ENCODE measurements at regions not wholly inside any gene's neighbourhood (a gene's known extent, or its start where the extent isn't known, plus 50 kb on each side); places are given as distances from the start of the nearest gene placed in this dataset.

DNA sequence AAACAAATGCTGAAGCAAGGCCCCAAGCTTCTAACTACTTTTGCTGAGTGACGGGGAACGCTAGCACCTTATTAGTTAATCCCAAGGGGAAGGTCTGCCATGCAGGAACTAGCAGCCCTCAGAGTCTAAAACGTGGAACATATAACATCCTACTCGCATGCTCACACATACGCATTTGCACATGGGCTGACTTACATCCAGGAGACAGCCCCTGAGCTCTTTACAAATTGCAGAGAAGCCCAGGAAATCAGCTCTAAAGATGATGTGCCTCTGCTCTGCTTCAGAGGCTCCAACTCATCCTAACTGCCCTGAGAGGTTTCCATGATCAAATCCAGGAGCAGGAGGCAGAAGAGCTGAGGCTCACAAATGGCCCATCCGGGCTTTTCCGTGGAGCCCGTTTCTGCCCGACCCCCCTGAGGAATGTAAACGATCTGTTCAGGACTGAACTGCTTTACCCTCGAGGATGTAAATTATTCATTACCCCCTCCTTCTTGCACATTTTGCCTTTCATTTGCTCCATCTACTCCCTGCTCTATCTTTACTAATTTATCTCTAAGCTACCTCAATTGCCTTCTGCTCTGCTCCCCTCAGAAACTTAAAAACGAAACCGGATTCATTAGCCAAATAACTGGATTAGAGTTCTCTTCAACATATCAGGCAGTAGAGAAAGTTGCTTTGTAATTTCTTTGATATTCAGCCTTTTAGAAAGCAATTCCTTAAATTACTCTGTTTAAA is 141.9 kb upstream of the CCDC54 start:
- DNase-seq: peak; percentile 12
- H4K20me1 ChIP-seq (ENCODE audit: insufficient read depth): no peaks in the 10 kb centered on the region
- H3K27ac ChIP-seq (ENCODE audit: low read depth in 2 of 2, low read length in 1 of 2): no peak overlapping the region
- no peaks in the 10 kb centered on the region for H3K27me3 ChIP-seq (ENCODE audit: insufficient read depth)
- peak overlapping the region; percentile 61 for H3K4me2 ChIP-seq
- peak overlapping the region; percentile 37 to 53 for H3K4me3 ChIP-seq (ENCODE audit: low read depth in 2 of 2, low read length in 1 of 2)
- H2AFZ ChIP-seq (ENCODE audit: low read depth): peak overlapping the region; percentile 82
- no peaks in the 10 kb centered on the region for H3K79me2 ChIP-seq (ENCODE audit: insufficient read depth)
- TF ChIP-seq GATA2 (CRISPR knock-in tag; IDR thresholded peaks at IDR 0.05): no peak
- TF ChIP-seq RFX5 (IDR thresholded peaks at IDR 0.05; ENCODE audit: low read length): no peak
- TF ChIP-seq CTCF (IDR thresholded peaks at IDR 0.05): no peak
- TF ChIP-seq, protein P1, sequence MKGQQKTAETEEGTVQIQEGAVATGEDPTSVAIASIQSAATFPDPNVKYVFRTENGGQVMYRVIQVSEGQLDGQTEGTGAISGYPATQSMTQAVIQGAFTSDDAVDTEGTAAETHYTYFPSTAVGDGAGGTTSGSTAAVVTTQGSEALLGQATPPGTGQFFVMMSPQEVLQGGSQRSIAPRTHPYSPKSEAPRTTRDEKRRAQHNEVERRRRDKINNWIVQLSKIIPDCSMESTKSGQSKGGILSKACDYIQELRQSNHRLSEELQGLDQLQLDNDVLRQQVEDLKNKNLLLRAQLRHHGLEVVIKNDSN (IDR thresholded peaks at IDR 0.05; ENCODE audit: borderline replicate concordance, low read depth): no peak
- no peak for TF ChIP-seq YY1 (IDR thresholded peaks at IDR 0.05; ENCODE audit: low read depth)
- TF ChIP-seq RAD21 (IDR thresholded peaks at IDR 0.05; ENCODE audit: low read length): no peak
- TF ChIP-seq SIN3A (IDR thresholded peaks at IDR 0.05; ENCODE audit: borderline replicate concordance, low read depth, low read length): no peak
- TF ChIP-seq MXI1 (IDR thresholded peaks at IDR 0.05; ENCODE audit: low read depth, low read length): no peak
- no peak for TF ChIP-seq FOSL2 (IDR thresholded peaks at IDR 0.05; ENCODE audit: borderline replicate concordance, low read depth)
- TF ChIP-seq EP300 (IDR thresholded peaks at IDR 0.05; ENCODE audit: borderline replicate concordance in 1 of 2, low read depth in 1 of 2, low read length in 1 of 2): no peak
- no peak for TF ChIP-seq CHD2 (IDR thresholded peaks at IDR 0.05; ENCODE audit: low read length, partially characterized antibody)
- TF ChIP-seq FOXJ3 (CRISPR knock-in tag; IDR thresholded peaks at IDR 0.05): no peak
- no peak for TF ChIP-seq USF2 (IDR thresholded peaks at IDR 0.05; ENCODE audit: borderline replicate concordance, low read depth, low read length)
- TF ChIP-seq PBX3 (IDR thresholded peaks at IDR 0.05): no peak
- WGBS (ENCODE audit: low lambda C conversion rate): 57% methylated on average over 13 of the region's 13 CpGs
- H3K4me1 ChIP-seq (ENCODE audit: control insufficient read depth in 1 of 2, insufficient read depth in 2 of 2, low read depth in 1 of 2, low read length in 1 of 2): peaks cover 0 to 10% of the 10 kb centered on the region in 2 experiments; a peak in 2 of 4 replicates
- H3F3A ChIP-seq (replicated peaks; ENCODE audit: insufficient read depth): peaks cover 9% of the 10 kb centered on the region
- peak overlapping the region; percentile 38; the same call in 1 of the 2 replicates for H3K9ac ChIP-seq
- H3K9me3 ChIP-seq: no peaks in the 10 kb centered on the region
- H3K36me3 ChIP-seq (replicated peaks in 1 of 2; ENCODE audit: control insufficient read depth in 1 of 2, insufficient read depth in 2 of 2, low read length in 1 of 2): no peaks in the 10 kb centered on the region
- ChIA-PET CTCF (interaction anchor here (0.6 to 5.5 kb wide), 41 partner anchors 9 to 1427 kb away, joined by 3 to 53 read pairs (median 4); no protein-coding TSS in a partner anchor), POLR2A (interaction anchor here (1.3 to 1.9 kb wide), 2 partner anchors 186 to 196 kb away, joined by 4 to 6 read pairs; no protein-coding TSS in a partner anchor)
- H3K9me2 ChIP-seq: no peaks in the 10 kb centered on the region

Data from SK-N-SH (cell line).